WTC11 (cell line): ENCODE measurements at regions not wholly inside any gene's neighbourhood (a gene's known extent, or its start where the extent isn't known, plus 50 kb on each side); places are given as distances from the start of the nearest gene placed in this dataset.

Experiments
- HMGXB4 ChIP-seq: sonication (generic); formaldehyde crosslinking; IDR thresholded peaks from 2 replicates; pipeline ENCODE4 v1.8.1; 2023; ENCODE audit warnings: mild to moderate bottlenecking, moderate library complexity, missing genetic modification reagents
- KAT7 ChIP-seq: sonication (generic); formaldehyde crosslinking; IDR thresholded peaks from 2 replicates; pipeline ENCODE4 v1.8.1; 2023; ENCODE audit warnings: missing genetic modification reagents, mild to moderate bottlenecking, borderline replicate concordance
- TP53 ChIP-seq: sonication (generic); formaldehyde crosslinking; IDR thresholded peaks from 2 replicates; pipeline ENCODE4 v1.8.1; 2023; ENCODE audit warnings: mild to moderate bottlenecking, missing genetic modification reagents

- TF ChIP-seq HMGXB4 (no peak), TP53 (CRISPR knock-in tag) (no peak), KAT7 (CRISPR knock-in tag) (no peak)
Observed at GRCh38 chr11:80970037-80970436, 1529.2 kb upstream of the TENM4 start.
